ENCODE measurements at regions not wholly inside any gene's neighbourhood (a gene's known extent, or its start where the extent isn't known, plus 50 kb on each side); places are given as distances from the start of the nearest gene placed in this dataset.
"Not testable (repeated sequence)": the region's sequence is repeated elsewhere in the genome, so short reads cannot be mapped to it uniquely, and the experiment has no call there.

- DNase-seq = no peak
- in situ Hi-C loops (cut with HindIII; ENCODE audit: low pct_ligation_motif_present, low pct_unique_long_range_greater_than_20kb, low sequenced_read_pairs) = no loop called here
Measured at GRCh38 chr7:149644754-149645153, 128.6 kb downstream of the ZNF467 start.

GRCh38 chr7:149642589-149642988 is 130.8 kb downstream of the ZNF467 start:
- DNase-seq = no peak
- in situ Hi-C loops (cut with HindIII; ENCODE audit: low pct_ligation_motif_present, low pct_unique_long_range_greater_than_20kb, low sequenced_read_pairs) = no loop called here

- DNase-seq = no peak
- in situ Hi-C loops (cut with HindIII; ENCODE audit: low pct_ligation_motif_present, low pct_unique_long_range_greater_than_20kb, low sequenced_read_pairs) = no loop called here
Measured at GRCh38 chr7:149638566-149639320, 134.6 kb downstream of the ZNF467 start.

- no peak for DNase-seq
- in situ Hi-C loops (cut with HindIII; ENCODE audit: low pct_ligation_motif_present, low pct_unique_long_range_greater_than_20kb, low sequenced_read_pairs) = no loop called here
Measured at GRCh38 chr7:149637911-149638565, 135.3 kb downstream of the ZNF467 start.

GRCh38 chr7:149635561-149636329 is 137.6 kb downstream of the ZNF467 start:
- in situ Hi-C loops (cut with HindIII; ENCODE audit: low pct_ligation_motif_present, low pct_unique_long_range_greater_than_20kb, low sequenced_read_pairs) = no loop called here
- no peak for DNase-seq

GRCh38 chr7:149633976-149634945 is 136.7 kb upstream of the ZNF746 start:
- DNase-seq = no peak
- in situ Hi-C loops (cut with HindIII; ENCODE audit: low pct_ligation_motif_present, low pct_unique_long_range_greater_than_20kb, low sequenced_read_pairs) = no loop called here

- DNase-seq; in situ Hi-C loops (cut with HindIII; ENCODE audit: low pct_ligation_motif_present, low pct_unique_long_range_greater_than_20kb, low sequenced_read_pairs): not testable (repeated sequence)
Measured at GRCh38 chr7:149628361-149629149, 130.9 kb upstream of the ZNF746 start.

GRCh38 chr7:149627911-149628310 is 130.3 kb upstream of the ZNF746 start:
- in situ Hi-C loops (cut with HindIII; ENCODE audit: low pct_ligation_motif_present, low pct_unique_long_range_greater_than_20kb, low sequenced_read_pairs) = no loop called here
- DNase-seq = no peak

GRCh38 chr7:149626972-149627371 is 129.4 kb upstream of the ZNF746 start:
- in situ Hi-C loops (cut with HindIII; ENCODE audit: low pct_ligation_motif_present, low pct_unique_long_range_greater_than_20kb, low sequenced_read_pairs) = no loop called here
- DNase-seq = no peak

GRCh38 chr7:149625947-149626392 is 128.4 kb upstream of the ZNF746 start:
- no peak for DNase-seq
- in situ Hi-C loops (cut with HindIII; ENCODE audit: low pct_ligation_motif_present, low pct_unique_long_range_greater_than_20kb, low sequenced_read_pairs) = no loop called here

- in situ Hi-C loops (cut with HindIII; ENCODE audit: low pct_ligation_motif_present, low pct_unique_long_range_greater_than_20kb, low sequenced_read_pairs) = no loop called here
- DNase-seq = no peak
Measured at GRCh38 chr7:149625340-149625946, 127.8 kb upstream of the ZNF746 start.

GRCh38 chr7:149624419-149625339 is 127.1 kb upstream of the ZNF746 start:
- in situ Hi-C loops (cut with HindIII; ENCODE audit: low pct_ligation_motif_present, low pct_unique_long_range_greater_than_20kb, low sequenced_read_pairs) = no loop called here
- DNase-seq = peak; percentile 98

- DNase-seq = peak; percentile 58
- in situ Hi-C loops (cut with HindIII; ENCODE audit: low pct_ligation_motif_present, low pct_unique_long_range_greater_than_20kb, low sequenced_read_pairs) = no loop called here
Measured at GRCh38 chr7:149624006-149624405, 126.4 kb upstream of the ZNF746 start.

- in situ Hi-C loops (cut with HindIII; ENCODE audit: low pct_ligation_motif_present, low pct_unique_long_range_greater_than_20kb, low sequenced_read_pairs) = not testable (repeated sequence)
- DNase-seq = peak; percentile 75
Measured at GRCh38 chr7:149623262-149623997, 125.8 kb upstream of the ZNF746 start.

GRCh38 chr7:149622444-149623210 is 125.0 kb upstream of the ZNF746 start:
- DNase-seq = no peak
- in situ Hi-C loops (cut with HindIII; ENCODE audit: low pct_ligation_motif_present, low pct_unique_long_range_greater_than_20kb, low sequenced_read_pairs) = no loop called here

All from ACHN (cell line).